Gastrocnemius medialis (tissue), 4 donors: ENCODE measurements at regions not wholly inside any gene's neighbourhood (a gene's known extent, or its start where the extent isn't known, plus 50 kb on each side); places are given as distances from the start of the nearest gene placed in this dataset.
"Not testable (repeated sequence)": the region's sequence is repeated elsewhere in the genome, so short reads cannot be mapped to it uniquely, and the experiment has no call there.

Experiments used
- ATAC-seq, 2 donors: fragments of 150-250 bp; one replicate each; pipeline ENCODE4 v1.9.1; 2016
- DNase-seq, 2 donors: peaks; one replicate each; pipeline ENCODE4 v3.0.0-alpha.2; 2019
- H3K27ac ChIP-seq, 4 donors: fragments of 200-600 bp; sonication (generic); 1 replicate in 1 of 4; 2 replicates in 3 of 4; pipeline ENCODE4 v1.5.1; 2016 to 2018; ENCODE audit warnings: mild to moderate bottlenecking in 2 of 4, moderate library complexity in 1 of 4
- H3K27me3 ChIP-seq, 3 donors: fragments of 200-600 bp; sonication (generic) in 2 of 3; 1 replicate in 1 of 3; 2 replicates in 2 of 3; pipeline versions ENCODE4 v1.5.1 to v1.6.0; 2016 to 2019; ENCODE audit warnings: mild to moderate bottlenecking in 1 of 3, moderate library complexity in 1 of 3
- H3K36me3 ChIP-seq, 2 donors: fragments of 200-600 bp; sonication (generic) in 1 of 2; one replicate each; pipeline ENCODE4 v1.5.1; 2017 to 2018
- H3K4me1 ChIP-seq, 2 donors: fragments of 200-600 bp; sonication (generic) in 1 of 2; one replicate each; pipeline ENCODE4 v1.5.1; 2016 to 2017; ENCODE audit warnings: mild to moderate bottlenecking in 2 of 2
- H3K4me3 ChIP-seq, 4 donors: fragments of 200-600 bp; sonication (generic) in 3 of 4; 1 replicate in 1 of 4; 2 replicates in 3 of 4; pipeline ENCODE4 v1.5.1; 2016 to 2019; ENCODE audit warnings: mild to moderate bottlenecking in 2 of 4
- H3K9me3 ChIP-seq, 3 donors: fragments of 200-600 bp; sonication (generic) in 2 of 3; 1 replicate in 1 of 3; 2 replicates in 2 of 3; pipeline ENCODE4 v1.5.1; 2016 to 2019
- POLR2A ChIP-seq, 2 donors: fragments of 450-650 bp; IDR thresholded peaks; one replicate each; pipeline ENCODE4 v1.6.1; 2017; ENCODE audit warnings: antibody characterized with exemption in 2 of 2, mild to moderate bottlenecking in 2 of 2, moderate library complexity in 2 of 2
- in situ Hi-C, 4 donors: fragments of 200-750 bp; cut with MboI; loops; one replicate each; pipeline versions ENCODE4 v1.15.0 to v1.8.0; 2017; ENCODE audit warnings: low sequenced_read_pairs in 4 of 4
- intact Hi-C: fragments of 100-400 bp; cut with DNase I; formaldehyde crosslinking; loops from one replicate; pipeline ENCODE4 v1.15.1; 2023; ENCODE audit warnings: low total_unique reads
- TF ChIP-seq, protein P1 (sequence below), 5 experiments: fragments of 450-650 bp in 3 of 5; fragments of 200-600 bp in 2 of 5; sonication (generic) in 2 of 5; IDR thresholded peaks in 4 of 5; conservative IDR thresholded peaks in 1 of 5; 1 replicate in 4 of 5; 2 replicates in 1 of 5; pipeline ENCODE4 v1.5.1; 2016 to 2019; ENCODE audit warnings: antibody characterized with exemption in 5 of 5, mild to moderate bottlenecking in 3 of 5, moderate library complexity in 3 of 5

DNA sequence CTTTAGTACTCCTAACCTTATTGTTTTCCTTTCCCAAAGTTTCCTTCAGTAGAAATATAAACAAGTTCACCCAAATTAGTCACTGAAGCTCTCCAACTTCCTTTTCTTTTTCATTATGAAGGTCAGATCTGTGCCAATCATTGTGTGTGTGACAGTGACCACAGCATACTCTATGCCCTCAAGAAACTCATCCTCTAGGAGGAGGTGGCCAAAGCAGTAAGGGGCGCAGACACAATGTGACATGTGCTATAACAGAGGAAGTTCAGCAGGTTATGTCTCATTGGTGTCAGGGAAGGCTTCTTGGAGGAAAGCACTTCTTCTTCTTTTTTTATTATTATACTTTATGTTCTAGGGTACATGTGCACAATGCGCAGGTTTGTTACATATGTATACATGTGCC, 60.0 kb upstream of the PSME4 start:
- peaks cover 14 to 16% of the 10 kb centered on the region in 2 donors for H3K4me1 ChIP-seq
- no peaks in the 10 kb centered on the region for H3K36me3 ChIP-seq
- no peaks in the 10 kb centered on the region for H3K27me3 ChIP-seq
- no peak for DNase-seq
- ATAC-seq: no peak
- TF ChIP-seq POLR2A (IDR thresholded peaks at IDR 0.05): no peak
- TF ChIP-seq, protein P1, sequence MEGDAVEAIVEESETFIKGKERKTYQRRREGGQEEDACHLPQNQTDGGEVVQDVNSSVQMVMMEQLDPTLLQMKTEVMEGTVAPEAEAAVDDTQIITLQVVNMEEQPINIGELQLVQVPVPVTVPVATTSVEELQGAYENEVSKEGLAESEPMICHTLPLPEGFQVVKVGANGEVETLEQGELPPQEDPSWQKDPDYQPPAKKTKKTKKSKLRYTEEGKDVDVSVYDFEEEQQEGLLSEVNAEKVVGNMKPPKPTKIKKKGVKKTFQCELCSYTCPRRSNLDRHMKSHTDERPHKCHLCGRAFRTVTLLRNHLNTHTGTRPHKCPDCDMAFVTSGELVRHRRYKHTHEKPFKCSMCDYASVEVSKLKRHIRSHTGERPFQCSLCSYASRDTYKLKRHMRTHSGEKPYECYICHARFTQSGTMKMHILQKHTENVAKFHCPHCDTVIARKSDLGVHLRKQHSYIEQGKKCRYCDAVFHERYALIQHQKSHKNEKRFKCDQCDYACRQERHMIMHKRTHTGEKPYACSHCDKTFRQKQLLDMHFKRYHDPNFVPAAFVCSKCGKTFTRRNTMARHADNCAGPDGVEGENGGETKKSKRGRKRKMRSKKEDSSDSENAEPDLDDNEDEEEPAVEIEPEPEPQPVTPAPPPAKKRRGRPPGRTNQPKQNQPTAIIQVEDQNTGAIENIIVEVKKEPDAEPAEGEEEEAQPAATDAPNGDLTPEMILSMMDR (IDR thresholded peaks at IDR 0.05 in 4 of 5, conservative IDR thresholded peaks at IDR 0.05 in 1 of 5): no peak
- intact Hi-C loops (no loop called here), in situ Hi-C loops (no loop called here)
- H3K4me3 ChIP-seq: no peak overlapping the region
- peak overlapping the region in 3 of 4 donors; percentile 54 to 80 (median 60) for H3K27ac ChIP-seq
- H3K9me3 ChIP-seq: no peaks in the 10 kb centered on the region

DNA sequence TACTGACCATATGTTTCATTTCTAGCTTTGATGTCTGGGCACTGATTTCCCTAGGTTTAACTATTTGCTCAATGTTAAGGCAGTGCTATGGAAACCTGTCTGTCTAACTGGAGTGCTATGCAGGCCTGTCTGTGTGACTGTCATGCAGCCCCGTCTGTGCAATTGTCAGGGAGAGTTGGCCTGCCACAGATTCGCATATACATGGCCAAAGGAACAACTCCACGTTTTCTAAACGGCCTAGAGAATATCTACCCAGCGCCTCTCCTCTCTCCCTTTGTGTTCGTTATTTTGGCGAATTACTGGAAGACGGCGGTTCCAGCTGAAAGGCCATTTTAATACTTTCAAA, 59.6 kb upstream of the PSME4 start:
- Histone ChIP-seq H3K36me3 (no peaks in the 10 kb centered on the region), H3K27me3 (no peaks in the 10 kb centered on the region), H3K9me3 (no peaks in the 10 kb centered on the region), H3K4me1 (peaks cover 14 to 16% of the 10 kb centered on the region in 2 donors), H3K27ac (peak overlapping the region; percentile 49 to 80 (median 57)), H3K4me3 (no peak overlapping the region)
- intact Hi-C loops (no loop called here), in situ Hi-C loops (no loop called here)
- no peak for TF ChIP-seq POLR2A (IDR thresholded peaks at IDR 0.05)
- TF ChIP-seq, protein P1 (IDR thresholded peaks at IDR 0.05 in 4 of 5, conservative IDR thresholded peaks at IDR 0.05 in 1 of 5): no peak
- ATAC-seq (peak; percentile 16 to 58), DNase-seq (no peak)

DNA sequence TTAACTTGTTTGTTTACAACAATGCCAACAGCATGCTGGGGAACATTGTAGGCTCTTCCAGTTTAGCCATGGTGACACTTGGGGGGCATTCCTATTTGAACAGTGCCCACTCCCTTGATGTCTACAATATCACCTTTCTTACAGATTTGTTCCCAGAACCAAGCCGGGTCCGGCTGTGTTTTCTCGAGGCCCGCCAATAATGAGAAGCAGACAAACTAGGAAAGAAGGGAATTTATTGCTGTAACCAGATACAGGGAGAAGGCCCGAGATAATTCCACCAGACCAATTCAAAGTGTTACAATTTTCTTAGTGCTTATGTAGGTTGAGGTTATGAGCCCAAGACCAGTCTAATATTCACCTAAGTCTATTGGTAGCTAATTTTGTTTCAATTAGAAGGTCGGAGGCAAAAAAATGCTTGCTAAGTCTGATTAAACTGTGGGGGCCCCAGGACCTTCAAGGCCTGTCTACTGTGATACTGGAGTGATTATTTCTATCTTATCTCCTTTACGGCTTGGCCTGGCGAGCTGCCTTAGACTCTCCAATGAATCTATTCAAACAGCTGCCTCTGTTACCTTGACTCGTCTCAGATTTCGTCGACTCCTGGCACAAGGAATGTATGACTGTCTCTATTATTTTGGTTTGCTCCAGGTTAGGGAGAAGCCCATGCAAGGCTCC, 59.1 kb upstream of the PSME4 start:
- Histone ChIP-seq H3K4me1 (peaks cover 14 to 16% of the 10 kb centered on the region in 2 donors), H3K9me3 (no peaks in the 10 kb centered on the region), H3K27me3 (no peaks in the 10 kb centered on the region), H3K36me3 (no peaks in the 10 kb centered on the region), H3K27ac (peak overlapping the region; percentile 49 to 80 (median 57)), H3K4me3 (no peak overlapping the region)
- intact Hi-C loops: no loop called here
- TF ChIP-seq POLR2A (IDR thresholded peaks at IDR 0.05): no peak
- TF ChIP-seq, protein P1 (IDR thresholded peaks at IDR 0.05 in 4 of 5, conservative IDR thresholded peaks at IDR 0.05 in 1 of 5): no peak
- in situ Hi-C loops: no loop called here
- peak; percentile 69 to 90 for ATAC-seq
- peak; percentile 40 to 63 for DNase-seq

DNA sequence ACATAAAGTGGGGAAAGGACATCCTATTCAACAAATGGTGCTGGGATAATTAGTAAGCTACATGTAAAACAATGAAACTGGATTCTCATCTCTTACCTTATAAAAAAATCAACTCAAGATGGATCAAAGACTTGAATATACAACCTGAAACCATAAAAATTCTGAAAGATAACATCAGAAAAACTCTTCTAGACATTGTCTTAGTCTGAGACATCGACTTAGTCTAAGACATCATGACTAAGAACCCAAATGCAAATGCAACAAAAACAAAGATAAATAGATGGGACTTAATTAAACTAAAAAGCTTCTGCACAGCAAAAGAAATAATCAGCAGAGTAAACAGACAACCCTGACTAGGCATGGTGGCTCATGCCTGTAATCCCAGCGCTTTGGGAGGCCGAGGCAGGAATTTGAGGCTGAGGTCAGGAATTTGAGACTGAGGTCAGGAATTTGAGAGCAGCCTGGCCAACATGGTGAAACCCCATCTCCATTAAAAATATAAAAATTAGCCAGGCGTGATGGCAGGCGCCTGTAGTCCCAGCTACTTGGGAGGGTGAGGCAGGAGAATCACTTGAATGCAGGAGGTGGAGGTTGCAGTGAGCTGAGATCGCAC, 54.8 kb upstream of the PSME4 start:
- H3K36me3 ChIP-seq, intact Hi-C loops, H3K27ac ChIP-seq, ATAC-seq, H3K9me3 ChIP-seq, H3K4me3 ChIP-seq, DNase-seq, in situ Hi-C loops, H3K27me3 ChIP-seq: not testable (repeated sequence)
- H3K4me1 ChIP-seq: peaks cover 19% of the 10 kb centered on the region in 2 donors

DNA sequence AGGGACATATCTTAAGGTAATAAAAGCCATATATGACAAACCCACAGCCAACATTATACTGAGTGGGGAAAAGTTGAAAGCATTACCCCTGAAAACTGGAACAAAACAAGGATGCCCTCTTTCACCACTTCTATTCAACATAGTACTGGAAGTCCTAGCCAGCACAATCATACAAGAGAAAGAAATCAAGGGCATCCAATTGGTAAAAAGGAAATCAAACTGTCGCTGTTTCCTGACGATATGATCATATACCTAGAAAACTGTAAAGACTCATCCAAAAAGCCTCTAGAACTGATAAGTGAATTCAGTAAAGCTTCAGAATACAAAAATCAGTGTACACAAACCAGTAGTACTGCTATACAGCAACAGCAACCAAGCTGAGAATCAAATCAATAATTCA, 53.8 kb upstream of the PSME4 start:
- Histone ChIP-seq H3K27me3 (no peaks in the 10 kb centered on the region), H3K36me3 (no peaks in the 10 kb centered on the region), H3K4me3 (no peak overlapping the region), H3K9me3 (no peaks in the 10 kb centered on the region), H3K4me1 (peaks cover 9 to 10% of the 10 kb centered on the region in 2 donors), H3K27ac (no peak overlapping the region)
- TF ChIP-seq, protein P1 (IDR thresholded peaks at IDR 0.05 in 4 of 5, conservative IDR thresholded peaks at IDR 0.05 in 1 of 5): no peak
- no peak for TF ChIP-seq POLR2A (IDR thresholded peaks at IDR 0.05)
- ATAC-seq (no peak), DNase-seq (no peak)
- intact Hi-C loops (no loop called here), in situ Hi-C loops (no loop called here)
